Suprapubic skin (tissue), 4 donors: ENCODE measurements at regions not wholly inside any gene's neighbourhood (a gene's known extent, or its start where the extent isn't known, plus 50 kb on each side); places are given as distances from the start of the nearest gene placed in this dataset.

ENCODE experiments used
- DNase-seq, 2 donors: peaks; one replicate each; pipeline ENCODE4 v3.0.0-alpha.2; 2019; ENCODE audit warnings: low spot score in 2 of 2
- H3K27ac ChIP-seq: fragments of 200-600 bp; sonication (generic); one replicate; pipeline ENCODE4 v1.5.1; 2019
- H3K27me3 ChIP-seq: fragments of 200-600 bp; sonication (generic); one replicate; pipeline ENCODE4 v1.5.1; 2019
- H3K36me3 ChIP-seq: fragments of 200-600 bp; sonication (generic); one replicate; pipeline ENCODE4 v1.5.1; 2019
- H3K4me1 ChIP-seq: fragments of 200-600 bp; sonication (generic); one replicate; pipeline ENCODE4 v1.5.1; 2019
- H3K4me3 ChIP-seq: fragments of 200-600 bp; sonication (generic); one replicate; pipeline ENCODE4 v1.5.1; 2019; ENCODE audit warnings: mild to moderate bottlenecking
- H3K9me3 ChIP-seq: fragments of 200-600 bp; sonication (generic); one replicate; pipeline ENCODE4 v1.5.1; 2019
- EP300 ChIP-seq: sonication (generic); formaldehyde crosslinking; IDR thresholded peaks from one replicate; pipeline ENCODE4 v1.6.1; 2017; ENCODE audit warnings: antibody characterized with exemption
- POLR2A ChIP-seq, 2 donors: fragments of 450-650 bp; IDR thresholded peaks; one replicate each; pipeline ENCODE4 v1.6.1; 2017; ENCODE audit warnings: antibody characterized with exemption in 2 of 2, mild to moderate bottlenecking in 2 of 2, moderate library complexity in 2 of 2
- POLR2AphosphoS5 ChIP-seq, 3 donors: sonication (generic); formaldehyde crosslinking; IDR thresholded peaks; one replicate each; pipeline ENCODE4 v1.6.1; 2017; ENCODE audit warnings: antibody characterized with exemption in 3 of 3
- WGBS: methylation state at CpG from one replicate; pipeline ENCODE4 v1.1.5; 2018; 5-methylcytosine and 5-hydroxymethylcytosine counted together
- TF ChIP-seq, protein P1 (sequence below), 2 donors: fragments of 200-600 bp in 1 of 2; fragments of 450-650 bp in 1 of 2; sonication (generic) in 1 of 2; IDR thresholded peaks; one replicate each; pipeline ENCODE4 v1.5.1; 2016 to 2019; ENCODE audit warnings: antibody characterized with exemption in 2 of 2, mild to moderate bottlenecking in 1 of 2, moderate library complexity in 1 of 2

GRCh38 chr2:43026426-43027096 is 199.8 kb downstream of the ZFP36L2 start:
- peak overlapping the region; percentile 72 for H3K27ac ChIP-seq
- no peaks in the 10 kb centered on the region for H3K36me3 ChIP-seq
- no peak for DNase-seq
- no peaks in the 10 kb centered on the region for H3K9me3 ChIP-seq
- H3K27me3 ChIP-seq, result no peaks in the 10 kb centered on the region
- no peak overlapping the region for H3K4me3 ChIP-seq
- H3K4me1 ChIP-seq, result peaks cover 44% of the 10 kb centered on the region
- 74% methylated on average over 14 of the region's 17 CpGs for WGBS
- no peak for TF ChIP-seq EP300
- TF ChIP-seq POLR2AphosphoS5 (IDR thresholded peaks at IDR 0.05), result no peak
- no peak for TF ChIP-seq POLR2A (IDR thresholded peaks at IDR 0.05)
- TF ChIP-seq, protein P1, sequence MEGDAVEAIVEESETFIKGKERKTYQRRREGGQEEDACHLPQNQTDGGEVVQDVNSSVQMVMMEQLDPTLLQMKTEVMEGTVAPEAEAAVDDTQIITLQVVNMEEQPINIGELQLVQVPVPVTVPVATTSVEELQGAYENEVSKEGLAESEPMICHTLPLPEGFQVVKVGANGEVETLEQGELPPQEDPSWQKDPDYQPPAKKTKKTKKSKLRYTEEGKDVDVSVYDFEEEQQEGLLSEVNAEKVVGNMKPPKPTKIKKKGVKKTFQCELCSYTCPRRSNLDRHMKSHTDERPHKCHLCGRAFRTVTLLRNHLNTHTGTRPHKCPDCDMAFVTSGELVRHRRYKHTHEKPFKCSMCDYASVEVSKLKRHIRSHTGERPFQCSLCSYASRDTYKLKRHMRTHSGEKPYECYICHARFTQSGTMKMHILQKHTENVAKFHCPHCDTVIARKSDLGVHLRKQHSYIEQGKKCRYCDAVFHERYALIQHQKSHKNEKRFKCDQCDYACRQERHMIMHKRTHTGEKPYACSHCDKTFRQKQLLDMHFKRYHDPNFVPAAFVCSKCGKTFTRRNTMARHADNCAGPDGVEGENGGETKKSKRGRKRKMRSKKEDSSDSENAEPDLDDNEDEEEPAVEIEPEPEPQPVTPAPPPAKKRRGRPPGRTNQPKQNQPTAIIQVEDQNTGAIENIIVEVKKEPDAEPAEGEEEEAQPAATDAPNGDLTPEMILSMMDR (IDR thresholded peaks at IDR 0.05), result no peak

DNA sequence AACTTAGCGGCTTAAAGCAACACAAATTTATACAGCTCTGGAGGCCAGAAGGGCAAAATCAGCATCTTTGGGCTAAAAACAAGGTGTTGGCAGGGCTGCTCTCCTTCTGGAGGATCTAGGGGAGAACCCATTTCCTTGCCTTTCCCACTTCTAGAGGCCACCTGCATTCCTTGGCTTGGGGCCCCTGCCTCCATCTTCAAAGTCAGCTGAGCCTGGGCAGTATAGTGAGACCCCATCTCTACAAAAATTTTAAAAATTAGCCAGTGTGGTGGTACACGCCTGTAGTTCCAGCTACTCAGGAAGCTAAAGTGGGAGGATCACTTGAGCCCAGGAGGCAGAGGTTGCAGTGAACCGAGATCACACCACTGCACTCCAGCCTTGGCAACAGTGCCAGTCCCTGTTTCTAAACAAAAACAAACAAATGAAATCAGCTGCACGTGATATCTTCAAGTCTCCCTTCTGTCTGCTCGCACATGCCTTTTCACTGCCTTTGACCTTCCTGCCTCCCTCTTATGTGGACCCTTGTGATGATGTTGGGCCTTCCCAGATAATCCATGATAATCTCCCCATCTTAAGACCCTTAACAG is 200.6 kb downstream of the ZFP36L2 start:
- no peaks in the 10 kb centered on the region for H3K27me3 ChIP-seq
- DNase-seq, result no peak
- H3K27ac ChIP-seq, result peak overlapping the region; percentile 72
- WGBS, result 83% methylated on average over 5 of the region's 5 CpGs
- no peaks in the 10 kb centered on the region for H3K9me3 ChIP-seq
- no peak overlapping the region for H3K4me3 ChIP-seq
- peaks cover 38% of the 10 kb centered on the region for H3K4me1 ChIP-seq
- no peak for TF ChIP-seq POLR2A (IDR thresholded peaks at IDR 0.05)
- TF ChIP-seq, protein P1 (IDR thresholded peaks at IDR 0.05), result no peak
- TF ChIP-seq EP300, result no peak
- TF ChIP-seq POLR2AphosphoS5 (IDR thresholded peaks at IDR 0.05), result no peak
- no peaks in the 10 kb centered on the region for H3K36me3 ChIP-seq

- DNase-seq, result no peak
- 39% methylated on average over 5 of the region's 9 CpGs for WGBS
- H3K4me1 ChIP-seq, result peaks cover 33% of the 10 kb centered on the region
- no peaks in the 10 kb centered on the region for H3K27me3 ChIP-seq
- H3K36me3 ChIP-seq, result no peaks in the 10 kb centered on the region
- H3K27ac ChIP-seq, result no peak overlapping the region
- H3K9me3 ChIP-seq, result no peaks in the 10 kb centered on the region
- H3K4me3 ChIP-seq, result no peak overlapping the region
- TF ChIP-seq, protein P1 (IDR thresholded peaks at IDR 0.05), result peak; percentile 53 to 57
- TF ChIP-seq EP300, result no peak
Observed at GRCh38 chr2:43024515-43025011, 201.8 kb downstream of the ZFP36L2 start.

DNA sequence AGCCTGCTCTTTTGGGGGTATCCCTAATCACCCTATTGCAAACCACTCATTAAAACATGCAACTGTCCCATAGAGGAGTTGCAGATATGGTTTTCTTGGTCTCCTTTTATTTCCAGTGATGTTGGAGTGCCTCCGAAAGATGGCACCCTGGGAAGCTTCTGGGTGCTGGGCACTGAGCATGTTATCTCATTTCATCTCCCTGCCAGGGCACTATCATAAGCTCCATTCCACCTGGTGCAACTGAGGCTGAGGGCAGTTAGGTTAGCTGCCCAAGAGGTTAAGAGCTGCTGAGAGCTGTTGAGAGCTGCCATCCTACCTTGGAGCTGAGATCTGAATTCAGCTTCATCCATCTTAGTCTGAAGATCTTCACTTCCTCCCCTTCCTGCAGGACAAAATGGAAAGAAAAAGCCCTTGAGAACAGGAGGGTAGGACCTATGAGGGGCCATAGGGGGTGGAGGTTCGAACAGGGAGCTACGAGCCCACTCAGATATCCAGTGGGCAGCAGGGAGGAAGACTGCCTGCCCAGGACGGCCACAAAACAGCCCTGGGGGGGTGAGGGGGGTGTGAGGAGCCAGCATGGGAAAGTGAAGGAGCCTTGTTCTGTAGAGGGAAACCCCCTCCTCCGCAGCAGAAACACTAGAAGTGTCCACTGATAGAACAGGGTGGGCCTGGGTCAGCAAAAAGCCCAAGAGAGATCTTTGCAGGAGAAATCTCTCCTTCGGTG is 202.5 kb downstream of the ZFP36L2 start:
- peaks cover 34% of the 10 kb centered on the region for H3K4me1 ChIP-seq
- no peak for DNase-seq

More for the DNA sequence above, 202.5 kb downstream of the ZFP36L2 start:
- H3K36me3 ChIP-seq, result no peaks in the 10 kb centered on the region
- no peak overlapping the region for H3K27ac ChIP-seq
- H3K4me3 ChIP-seq, result no peak overlapping the region
- TF ChIP-seq, protein P1 (IDR thresholded peaks at IDR 0.05), result no peak
- TF ChIP-seq EP300, result no peak
- TF ChIP-seq POLR2A (IDR thresholded peaks at IDR 0.05), result no peak
- no peak for TF ChIP-seq POLR2AphosphoS5 (IDR thresholded peaks at IDR 0.05)
- H3K9me3 ChIP-seq, result no peaks in the 10 kb centered on the region
- WGBS, result 84% methylated on average over 6 of the region's 6 CpGs
- no peaks in the 10 kb centered on the region for H3K27me3 ChIP-seq
